HAP-1 (cell line): ENCODE measurements at regions not wholly inside any gene's neighbourhood (a gene's known extent, or its start where the extent isn't known, plus 50 kb on each side); places are given as distances from the start of the nearest gene placed in this dataset.
A peak's percentile ranks its signal among the peaks of the same experiment; 100 is the strongest.
"Not testable (repeated sequence)": the region's sequence is repeated elsewhere in the genome, so short reads cannot be mapped to it uniquely, and the experiment has no call there.

ENCODE experiments used
- DNase-seq, 2 experiments: peaks; one replicate each; pipeline ENCODE4 v3.0.0-alpha.2; 2016 to 2020; ENCODE audit warnings: low spot score in 2 of 2
- H3K27me3 ChIP-seq: fragments of 250-450 bp; sonication (Bioruptor Pico); 2 replicates; pipeline ENCODE4 v1.5.1; 2020; ENCODE audit warnings: low read depth, mild to moderate bottlenecking, moderate library complexity
- H3K36me3 ChIP-seq: fragments of 250-450 bp; sonication (Bioruptor Pico); replicated peaks from 2 replicates; pipeline ENCODE4 v1.5.1; 2020; ENCODE audit warnings: mild to moderate bottlenecking
- H3K4me1 ChIP-seq: fragments of 250-450 bp; sonication (Bioruptor Pico); 2 replicates; pipeline ENCODE4 v1.5.1; 2020; ENCODE audit warnings: mild to moderate bottlenecking
- H3K4me3 ChIP-seq: fragments of 250-450 bp; sonication (Bioruptor Pico); 2 replicates; pipeline ENCODE4 v1.5.1; 2020; ENCODE audit warnings: mild to moderate bottlenecking, moderate library complexity
- H3K9me3 ChIP-seq: fragments of 250-450 bp; sonication (Bioruptor Pico); 2 replicates; pipeline ENCODE4 v1.5.1; 2020; ENCODE audit warnings: mild to moderate bottlenecking, moderate library complexity
- in situ Hi-C: fragments of 300-500 bp; cut with MboI; formaldehyde crosslinking; loops from 3 replicates; pipeline ENCODE4 v1.14.3; 2020; ENCODE audit warnings: low sequenced_read_pairs, inconsistent platforms, mixed read lengths

DNA sequence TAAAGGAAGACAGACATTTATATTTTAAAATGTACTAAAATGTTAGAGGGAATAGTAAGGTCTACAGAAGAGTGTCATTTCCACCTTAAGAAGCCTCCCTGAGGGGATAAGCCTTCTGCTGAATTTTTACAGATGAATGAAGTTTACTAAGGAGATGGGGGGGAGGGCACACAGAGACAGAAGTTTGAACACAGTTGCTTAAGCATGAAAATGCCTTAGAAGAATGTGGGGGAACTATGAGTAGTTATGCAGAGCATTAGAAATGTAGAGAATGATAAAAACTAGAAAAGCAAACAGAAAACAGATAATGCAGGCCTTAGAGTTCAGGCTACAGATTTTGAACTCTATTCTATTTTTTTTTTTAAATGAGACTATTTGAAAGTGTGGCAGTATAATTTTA is 232.2 kb upstream of the VLDLR start:
- DNase-seq, result peak; percentile 19 to 23
- no peaks in the 10 kb centered on the region; the same call in 1 of the 2 replicates for H3K9me3 ChIP-seq
- no peak overlapping the region for H3K4me3 ChIP-seq
- H3K27me3 ChIP-seq, result no peaks in the 10 kb centered on the region
- in situ Hi-C loops, result no loop called here
- peaks cover 9% of the 10 kb centered on the region for H3K4me1 ChIP-seq
- no peaks in the 10 kb centered on the region for H3K36me3 ChIP-seq

DNA sequence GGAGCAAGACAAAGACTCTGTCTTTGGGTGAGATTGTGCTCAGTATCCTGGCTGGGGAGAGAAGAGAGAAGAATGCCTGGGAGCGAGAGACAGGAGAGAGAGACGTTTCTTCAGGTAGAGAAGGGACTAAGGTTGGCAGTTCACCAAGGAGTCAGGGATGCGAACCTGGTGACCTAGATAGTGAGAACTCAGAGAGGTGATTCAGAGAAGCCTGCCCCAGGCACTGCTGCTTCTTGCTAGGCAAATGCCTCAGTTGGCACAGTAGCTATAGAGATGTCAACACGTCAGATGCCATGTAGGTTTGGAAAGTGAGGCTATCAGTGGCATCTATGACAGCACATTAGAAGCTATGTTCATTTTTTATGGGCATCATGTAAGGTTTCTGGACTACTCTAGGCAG is 231.6 kb upstream of the VLDLR start:
- no peaks in the 10 kb centered on the region; the same call in 1 of the 2 replicates for H3K9me3 ChIP-seq
- no peaks in the 10 kb centered on the region for H3K36me3 ChIP-seq
- no peak for DNase-seq
- no peaks in the 10 kb centered on the region for H3K27me3 ChIP-seq
- peaks cover 9% of the 10 kb centered on the region for H3K4me1 ChIP-seq
- in situ Hi-C loops, result no loop called here
- H3K4me3 ChIP-seq, result no peak overlapping the region

DNA sequence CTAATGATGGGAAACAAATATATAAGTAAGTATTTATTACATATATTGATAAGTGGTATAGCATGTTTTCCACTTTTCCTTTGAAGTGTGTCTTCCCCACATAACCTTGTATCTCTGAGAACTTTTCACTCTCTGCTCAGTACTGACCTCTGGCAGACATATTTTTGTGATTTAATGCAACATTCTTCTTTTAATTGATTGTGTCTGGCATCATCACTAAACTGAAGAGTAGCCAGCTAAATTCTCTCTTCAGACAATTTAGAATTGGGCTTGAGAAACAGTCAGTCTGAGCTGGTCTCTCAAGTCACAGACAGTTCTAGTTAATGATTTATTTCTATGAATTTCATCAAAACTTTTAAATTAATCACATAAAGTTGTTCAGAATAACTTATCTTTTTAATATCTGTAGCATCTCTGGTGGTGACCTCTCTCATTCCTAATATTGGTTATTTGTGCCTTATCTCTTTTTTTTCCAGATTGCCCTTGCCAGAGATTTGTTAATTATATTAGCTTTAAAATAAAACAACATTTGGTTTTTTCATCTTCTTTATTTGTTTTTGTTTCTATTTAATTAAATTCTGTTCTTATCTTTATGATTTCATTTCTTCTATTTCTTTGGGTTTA is 230.0 kb upstream of the VLDLR start:
- H3K36me3 ChIP-seq, DNase-seq, H3K27me3 ChIP-seq, H3K9me3 ChIP-seq, H3K4me3 ChIP-seq, in situ Hi-C loops, H3K4me1 ChIP-seq: not testable (repeated sequence)

DNA sequence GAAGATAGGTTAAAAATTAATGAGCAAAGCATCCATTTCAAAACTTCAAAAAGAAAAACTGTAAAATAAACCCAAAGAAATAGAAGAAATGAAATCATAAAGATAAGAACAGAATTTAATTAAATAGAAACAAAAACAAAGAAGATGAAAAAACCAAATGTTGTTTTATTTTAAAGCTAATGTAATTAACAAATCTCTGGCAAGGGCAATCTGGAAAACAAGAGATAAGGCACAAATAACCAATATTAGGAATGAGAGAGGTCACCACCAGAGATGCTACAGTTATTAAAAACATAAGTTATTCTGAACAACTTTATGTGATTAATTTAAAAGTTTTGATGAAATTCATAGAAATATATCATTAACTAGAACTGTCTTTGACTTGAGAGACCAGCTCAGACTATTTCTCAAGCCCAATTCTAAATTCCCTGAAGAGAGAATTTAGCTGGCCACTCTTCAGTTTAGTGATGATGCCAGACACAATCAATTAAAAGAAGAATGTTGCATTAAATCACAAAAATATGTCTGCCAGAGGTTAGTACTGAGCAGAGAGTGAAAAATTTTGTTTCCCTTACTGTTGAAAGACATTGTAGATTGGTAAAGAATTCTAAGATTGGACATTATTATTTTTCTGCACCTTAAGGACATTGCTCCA is 227.4 kb upstream of the VLDLR start:
- H3K27me3 ChIP-seq, H3K9me3 ChIP-seq, H3K36me3 ChIP-seq, H3K4me3 ChIP-seq, H3K4me1 ChIP-seq, in situ Hi-C loops, DNase-seq: not testable (repeated sequence)

DNA sequence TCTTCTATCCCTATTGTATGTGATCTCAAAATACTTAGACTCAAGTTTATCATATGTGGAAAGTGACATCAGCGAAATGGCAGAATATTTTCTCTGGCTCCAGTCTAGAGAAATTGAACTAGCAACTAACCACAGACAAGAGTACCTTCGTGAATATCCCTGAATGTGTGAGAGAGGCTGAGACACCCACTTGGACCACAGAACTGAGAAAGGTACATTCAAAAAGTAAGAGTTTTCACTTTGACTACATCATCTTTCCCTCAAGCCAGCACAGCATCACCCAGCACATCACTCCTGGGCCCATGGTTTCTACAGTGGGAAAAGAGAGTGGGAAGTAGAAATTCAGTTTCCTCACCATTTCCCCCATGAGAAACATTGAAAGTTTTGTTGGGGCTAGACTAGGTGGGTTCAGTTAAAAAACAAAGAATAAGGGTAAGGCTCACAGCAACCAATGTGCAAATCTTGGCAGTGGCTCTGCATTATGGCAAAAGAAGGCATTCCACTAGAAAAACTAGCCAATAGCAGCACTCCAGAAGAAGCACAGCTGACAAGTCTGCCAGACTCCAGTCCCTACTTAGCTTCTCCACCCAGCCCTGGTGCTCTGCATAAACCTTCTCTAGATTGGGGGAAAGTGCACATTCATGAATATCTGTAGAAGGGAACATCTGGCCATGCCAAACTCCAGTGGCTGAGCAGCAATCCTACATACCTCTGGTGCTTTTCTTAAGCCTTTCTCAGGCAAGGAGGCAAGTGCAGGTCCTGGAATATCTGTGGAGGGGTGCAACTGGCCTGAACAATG is 225.6 kb upstream of the VLDLR start:
- Histone ChIP-seq H3K27me3 (no peaks in the 10 kb centered on the region), H3K36me3 (no peaks in the 10 kb centered on the region), H3K4me3 (no peak overlapping the region), H3K4me1 (no peaks in the 10 kb centered on the region), H3K9me3 (peaks cover 2% of the 10 kb centered on the region; the same call in 1 of the 2 replicates)
- in situ Hi-C loops, result no loop called here
- no peak for DNase-seq

DNA sequence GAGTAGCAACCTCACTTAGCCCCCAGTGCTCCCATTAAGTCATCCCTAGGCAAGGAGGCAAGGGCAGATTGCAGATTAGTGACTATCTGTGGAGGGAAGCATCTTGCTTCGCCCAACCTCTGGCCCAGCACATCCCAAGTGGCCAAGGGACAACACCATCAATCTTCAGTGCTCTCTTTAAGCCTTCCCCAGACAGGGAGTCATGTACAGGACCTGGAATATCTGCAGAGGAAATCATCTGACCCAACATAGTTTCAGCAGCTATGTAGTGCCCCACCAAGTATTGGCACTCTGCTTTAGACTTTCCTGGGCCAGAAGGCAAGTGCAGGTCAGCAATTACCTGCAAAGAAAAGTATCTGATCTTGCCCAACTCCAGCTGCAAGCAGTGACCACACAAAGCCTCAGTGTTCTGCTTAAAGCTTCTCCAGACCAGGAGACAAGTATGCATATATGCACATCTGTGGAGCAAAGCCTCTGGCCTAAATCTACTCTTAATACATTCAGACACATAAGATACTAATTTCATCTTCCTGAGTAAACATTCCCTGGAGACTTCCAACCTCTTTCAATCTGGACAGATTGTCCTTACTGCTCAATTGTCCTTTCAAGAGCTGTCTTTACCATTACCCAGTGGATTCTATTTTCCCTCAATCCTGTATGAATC is 224.8 kb upstream of the VLDLR start:
- Histone ChIP-seq H3K9me3 (peaks cover 2% of the 10 kb centered on the region; the same call in 1 of the 2 replicates), H3K36me3 (no peaks in the 10 kb centered on the region), H3K4me3 (no peak overlapping the region), H3K4me1 (no peaks in the 10 kb centered on the region), H3K27me3 (no peaks in the 10 kb centered on the region)
- in situ Hi-C loops, result no loop called here
- no peak for DNase-seq

DNA sequence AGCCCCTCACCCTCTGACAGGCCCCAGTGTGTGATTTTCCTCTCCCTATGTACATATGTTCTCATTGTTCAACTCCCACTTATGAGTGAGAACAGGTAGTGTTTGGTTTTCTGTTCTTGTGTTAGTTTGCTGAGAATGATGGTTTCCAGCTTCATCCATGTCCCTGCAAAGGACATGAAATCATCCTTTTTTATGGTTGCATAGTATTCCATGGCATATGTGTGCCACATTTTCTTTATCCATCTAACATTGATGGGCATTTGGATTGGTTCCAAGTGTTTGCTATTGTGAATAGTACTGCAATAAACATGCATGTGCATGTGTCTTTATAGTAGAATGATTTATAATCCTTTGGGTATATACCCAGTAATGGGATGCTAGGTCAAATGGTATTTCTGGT is 223.7 kb upstream of the VLDLR start:
- H3K9me3 ChIP-seq, in situ Hi-C loops, H3K4me3 ChIP-seq, H3K27me3 ChIP-seq, DNase-seq, H3K36me3 ChIP-seq, H3K4me1 ChIP-seq: not testable (repeated sequence)

DNA sequence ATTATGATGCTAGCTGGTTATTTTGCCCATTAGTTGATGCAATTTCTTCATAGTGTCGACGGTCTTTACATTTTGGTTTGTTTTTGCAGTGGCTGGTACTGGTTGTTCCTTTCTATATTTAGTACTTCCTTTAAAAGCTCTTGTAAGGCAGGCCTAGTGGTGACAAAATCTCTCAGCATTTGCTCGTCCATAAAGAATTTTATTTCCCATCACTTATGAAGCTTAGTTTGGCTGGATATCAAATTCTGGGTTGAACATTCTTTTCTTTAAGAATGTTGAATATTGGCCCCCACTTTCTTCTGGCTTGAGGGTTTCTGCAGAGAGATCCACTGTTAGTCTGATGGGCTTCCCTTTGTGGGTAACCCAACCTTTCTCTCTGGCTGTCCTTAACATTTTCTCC is 219.8 kb upstream of the VLDLR start:
- in situ Hi-C loops, H3K4me1 ChIP-seq, H3K36me3 ChIP-seq, DNase-seq, H3K4me3 ChIP-seq, H3K27me3 ChIP-seq, H3K9me3 ChIP-seq: not testable (repeated sequence)

DNA sequence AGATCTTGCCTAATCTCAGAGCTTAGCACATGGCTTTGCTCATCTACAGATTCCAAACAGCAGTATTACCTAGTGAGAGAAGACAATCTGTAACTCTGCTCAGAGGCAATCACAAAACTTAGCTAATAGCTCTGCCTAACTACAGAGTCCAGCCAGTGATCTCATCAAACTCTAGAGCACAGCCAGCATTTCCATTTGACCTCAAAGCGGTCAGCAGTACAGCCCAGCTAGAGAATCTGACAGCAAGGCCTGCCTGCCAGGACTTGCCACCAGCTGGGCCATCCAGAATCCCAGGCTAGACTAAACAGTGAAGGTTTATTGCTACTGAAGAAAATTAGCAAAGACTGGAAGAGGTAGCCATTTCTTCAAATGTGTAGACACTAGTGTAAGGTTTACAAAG is 217.9 kb upstream of the VLDLR start:
- Histone ChIP-seq H3K27me3 (no peaks in the 10 kb centered on the region), H3K4me1 (no peaks in the 10 kb centered on the region), H3K4me3 (no peak overlapping the region), H3K9me3 (no peaks in the 10 kb centered on the region; the same call in 1 of the 2 replicates), H3K36me3 (no peaks in the 10 kb centered on the region)
- in situ Hi-C loops, result no loop called here
- no peak for DNase-seq

DNA sequence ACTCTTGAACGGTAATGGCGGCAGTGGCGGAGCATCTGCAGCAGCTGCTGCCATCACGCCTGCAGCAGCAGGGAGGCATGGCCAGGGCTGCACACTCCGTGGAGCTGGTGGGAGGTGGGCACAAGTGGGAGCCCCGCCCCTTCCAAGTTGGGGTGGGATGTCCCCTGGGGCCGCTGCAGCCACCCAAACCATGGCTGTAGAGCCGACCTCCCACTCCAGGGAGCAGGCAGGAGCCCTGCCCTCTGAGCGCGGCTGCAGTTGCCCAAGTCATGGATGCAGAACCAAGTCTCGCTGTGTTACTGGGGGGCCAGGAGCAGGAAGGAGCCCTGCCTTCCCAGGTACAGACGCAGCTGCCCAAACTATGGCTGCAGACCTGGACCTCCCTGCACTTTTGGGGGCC is 215.3 kb upstream of the VLDLR start:
- Histone ChIP-seq H3K36me3 (no peaks in the 10 kb centered on the region), H3K4me3 (no peak overlapping the region), H3K27me3 (no peaks in the 10 kb centered on the region), H3K9me3 (no peaks in the 10 kb centered on the region), H3K4me1 (peaks cover 2% of the 10 kb centered on the region)
- no peak for DNase-seq
- in situ Hi-C loops, result no loop called here

DNA sequence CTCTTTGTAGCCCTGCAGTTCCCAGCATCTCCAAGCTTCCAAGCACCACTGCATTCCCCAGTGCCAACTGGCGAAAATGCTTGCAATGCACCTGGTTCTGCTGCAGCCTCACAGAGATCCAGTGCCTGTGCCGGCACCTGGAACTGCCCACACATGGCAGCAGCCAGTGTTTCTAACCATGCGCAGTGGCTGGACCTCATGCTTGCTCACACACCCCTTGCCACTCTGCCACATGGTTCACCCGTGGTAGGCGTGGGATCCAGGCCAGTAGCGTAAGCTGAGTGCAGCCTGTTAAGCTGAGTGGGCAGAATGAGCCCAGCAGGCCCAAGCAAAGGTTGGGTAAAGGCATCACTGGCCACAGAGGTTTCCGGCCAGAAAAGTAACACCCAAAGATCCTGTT is 214.1 kb upstream of the VLDLR start:
- no peak overlapping the region for H3K4me3 ChIP-seq
- no peaks in the 10 kb centered on the region for H3K9me3 ChIP-seq
- no peaks in the 10 kb centered on the region for H3K27me3 ChIP-seq
- H3K36me3 ChIP-seq, result no peaks in the 10 kb centered on the region
- no peak for DNase-seq
- H3K4me1 ChIP-seq, result peaks cover 10% of the 10 kb centered on the region
- in situ Hi-C loops, result no loop called here

DNA sequence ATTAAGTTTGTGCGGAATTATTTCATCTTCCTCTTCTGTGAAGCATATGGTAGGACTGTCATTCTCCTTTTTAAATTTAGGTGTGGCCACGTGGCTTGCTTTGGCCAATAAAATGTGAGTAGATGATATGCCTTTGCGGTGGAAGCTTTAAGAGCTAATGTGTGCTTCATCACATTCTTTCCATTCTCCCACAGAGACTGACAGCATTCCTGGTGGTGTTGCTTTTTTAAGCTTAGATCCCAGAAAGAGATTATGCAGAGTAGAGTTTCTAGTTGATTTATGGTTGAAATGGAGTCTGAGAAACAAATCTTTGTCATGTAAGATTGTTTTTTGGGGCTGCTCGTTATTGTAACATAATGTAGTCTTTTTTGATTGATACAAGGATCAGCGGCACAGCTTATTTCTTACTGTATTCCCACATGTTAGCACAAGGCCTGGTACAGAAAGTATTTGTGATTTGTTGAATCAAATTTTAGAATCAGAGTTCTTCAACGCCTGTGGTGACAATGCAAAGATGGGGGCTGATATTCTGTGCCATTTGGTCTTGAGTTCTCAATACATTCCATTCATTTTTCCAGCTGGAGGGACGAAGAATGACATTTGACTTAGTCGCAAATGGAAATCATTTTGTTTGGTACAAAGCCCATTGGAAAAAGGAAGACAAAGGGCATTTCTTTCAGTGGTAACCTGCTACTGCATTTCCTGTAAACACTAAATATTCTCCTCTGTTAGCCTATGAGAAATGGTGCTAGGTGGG is 209.9 kb upstream of the VLDLR start:
- in situ Hi-C loops, result no loop called here

DNA sequence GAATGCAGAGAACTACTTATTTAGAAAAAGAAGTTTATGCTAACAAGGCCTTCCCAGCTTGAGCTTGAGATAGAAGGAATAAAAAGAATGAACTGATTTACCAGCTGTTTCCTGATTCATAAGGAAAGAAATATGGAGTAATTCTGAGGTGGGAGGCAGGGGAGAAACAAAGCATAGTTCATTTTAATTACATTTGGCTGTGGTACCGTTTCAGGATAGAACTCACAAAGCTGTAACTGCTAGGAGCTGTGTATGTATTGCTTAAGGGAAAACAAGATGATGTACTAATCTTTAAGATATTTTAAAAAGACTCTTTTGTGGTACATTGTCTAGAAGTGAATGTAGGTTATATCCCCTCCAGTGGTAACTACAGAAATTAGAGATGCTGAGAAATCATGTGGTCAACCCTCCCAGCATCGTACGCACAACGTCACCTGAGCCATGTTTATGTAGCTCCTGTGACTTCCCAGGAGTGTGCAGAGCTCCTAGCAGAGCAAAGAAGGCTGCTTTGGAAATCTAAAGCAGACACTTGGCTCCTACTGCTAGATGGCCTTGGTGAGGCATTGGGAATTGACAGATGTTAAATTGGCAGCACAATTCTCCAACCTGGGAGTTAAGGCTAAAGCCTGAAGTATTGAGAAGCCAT is 208.3 kb upstream of the VLDLR start:
- in situ Hi-C loops, result no loop called here
- DNase-seq, result no peak
- Histone ChIP-seq H3K27me3 (no peaks in the 10 kb centered on the region), H3K9me3 (no peaks in the 10 kb centered on the region), H3K4me3 (no peak overlapping the region), H3K4me1 (peaks cover 28% of the 10 kb centered on the region), H3K36me3 (no peaks in the 10 kb centered on the region)

More for the DNA sequence above, 209.9 kb upstream of the VLDLR start:
- H3K4me1 ChIP-seq, result peaks cover 23% of the 10 kb centered on the region
- H3K27me3 ChIP-seq, result no peaks in the 10 kb centered on the region
- no peaks in the 10 kb centered on the region for H3K9me3 ChIP-seq
- no peaks in the 10 kb centered on the region for H3K36me3 ChIP-seq
- no peak overlapping the region for H3K4me3 ChIP-seq
- peak; percentile 65 to 95 for DNase-seq
